Ascending aorta (tissue), 2 donors: ENCODE measurements at regions not wholly inside any gene's neighbourhood (a gene's known extent, or its start where the extent isn't known, plus 50 kb on each side); places are given as distances from the start of the nearest gene placed in this dataset.

ENCODE experiments used
- DNase-seq, 2 donors: peaks; one replicate each; pipeline ENCODE4 v3.0.0-alpha.2; 2019; ENCODE audit warnings: low spot score in 2 of 2
- H3K27ac ChIP-seq, 2 donors: fragments of 200-600 bp; sonication (generic); one replicate each; pipeline ENCODE4 v1.5.1; 2016 to 2017; ENCODE audit warnings: mild to moderate bottlenecking in 1 of 2
- H3K27me3 ChIP-seq: fragments of 200-600 bp; sonication (generic); one replicate; pipeline ENCODE4 v1.5.1; 2017
- H3K36me3 ChIP-seq, 2 donors: fragments of 200-600 bp; sonication (generic); one replicate each; pipeline ENCODE4 v1.5.1; 2016
- H3K4me1 ChIP-seq, 2 donors: fragments of 200-600 bp; sonication (generic); one replicate each; pipeline ENCODE4 v1.5.1; 2016 to 2017; ENCODE audit warnings: mild to moderate bottlenecking in 1 of 2
- H3K4me3 ChIP-seq, 2 donors: fragments of 200-600 bp; sonication (generic); one replicate each; pipeline ENCODE4 v1.5.1; 2016 to 2017; ENCODE audit warnings: mild to moderate bottlenecking in 1 of 2
- H3K9me3 ChIP-seq, 2 donors: fragments of 200-600 bp; sonication (generic); one replicate each; pipeline ENCODE4 v1.5.1; 2016
- intact Hi-C: fragments of 100-400 bp; cut with DNase I; formaldehyde crosslinking; loops from one replicate; pipeline ENCODE4 v1.15.1; 2023
- TF ChIP-seq, protein P1 (sequence below), 3 experiments: fragments of 200-600 bp in 2 of 3; fragments of 450-650 bp in 1 of 3; sonication (generic) in 2 of 3; IDR thresholded peaks; one replicate each; pipeline ENCODE4 v1.5.1; 2016 to 2019; ENCODE audit warnings: antibody characterized with exemption in 3 of 3, mild to moderate bottlenecking in 1 of 3, moderate library complexity in 1 of 3

GRCh38 chr18:40832362-40832761, 1122.7 kb upstream of the PIK3C3 start:
- Histone ChIP-seq H3K27ac (no peak overlapping the region), H3K4me3 (no peak overlapping the region), H3K36me3 (no peaks in the 10 kb centered on the region), H3K9me3 (no peaks in the 10 kb centered on the region), H3K27me3 (no peaks in the 10 kb centered on the region), H3K4me1 (no peaks in the 10 kb centered on the region)
- no peak for DNase-seq
- TF ChIP-seq, protein P1, sequence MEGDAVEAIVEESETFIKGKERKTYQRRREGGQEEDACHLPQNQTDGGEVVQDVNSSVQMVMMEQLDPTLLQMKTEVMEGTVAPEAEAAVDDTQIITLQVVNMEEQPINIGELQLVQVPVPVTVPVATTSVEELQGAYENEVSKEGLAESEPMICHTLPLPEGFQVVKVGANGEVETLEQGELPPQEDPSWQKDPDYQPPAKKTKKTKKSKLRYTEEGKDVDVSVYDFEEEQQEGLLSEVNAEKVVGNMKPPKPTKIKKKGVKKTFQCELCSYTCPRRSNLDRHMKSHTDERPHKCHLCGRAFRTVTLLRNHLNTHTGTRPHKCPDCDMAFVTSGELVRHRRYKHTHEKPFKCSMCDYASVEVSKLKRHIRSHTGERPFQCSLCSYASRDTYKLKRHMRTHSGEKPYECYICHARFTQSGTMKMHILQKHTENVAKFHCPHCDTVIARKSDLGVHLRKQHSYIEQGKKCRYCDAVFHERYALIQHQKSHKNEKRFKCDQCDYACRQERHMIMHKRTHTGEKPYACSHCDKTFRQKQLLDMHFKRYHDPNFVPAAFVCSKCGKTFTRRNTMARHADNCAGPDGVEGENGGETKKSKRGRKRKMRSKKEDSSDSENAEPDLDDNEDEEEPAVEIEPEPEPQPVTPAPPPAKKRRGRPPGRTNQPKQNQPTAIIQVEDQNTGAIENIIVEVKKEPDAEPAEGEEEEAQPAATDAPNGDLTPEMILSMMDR (IDR thresholded peaks at IDR 0.05) = no peak
- intact Hi-C loops = no loop called here

GRCh38 chr18:40824291-40824690, 1130.7 kb upstream of the PIK3C3 start:
- Histone ChIP-seq H3K27me3 (no peaks in the 10 kb centered on the region), H3K27ac (no peak overlapping the region), H3K4me3 (no peak overlapping the region), H3K4me1 (no peaks in the 10 kb centered on the region), H3K9me3 (no peaks in the 10 kb centered on the region), H3K36me3 (no peaks in the 10 kb centered on the region)
- intact Hi-C loops = no loop called here
- TF ChIP-seq, protein P1 (IDR thresholded peaks at IDR 0.05) = no peak
- no peak for DNase-seq

- Histone ChIP-seq H3K4me1 (no peaks in the 10 kb centered on the region), H3K9me3 (no peaks in the 10 kb centered on the region), H3K27me3 (no peaks in the 10 kb centered on the region), H3K36me3 (no peaks in the 10 kb centered on the region), H3K27ac (no peak overlapping the region), H3K4me3 (no peak overlapping the region)
- TF ChIP-seq, protein P1 (IDR thresholded peaks at IDR 0.05) = no peak
- intact Hi-C loops = no loop called here
- DNase-seq = no peak
Observed at GRCh38 chr18:40821596-40822243, 1133.3 kb upstream of the PIK3C3 start.

- Histone ChIP-seq H3K4me3 (no peak overlapping the region), H3K4me1 (no peaks in the 10 kb centered on the region), H3K27me3 (no peaks in the 10 kb centered on the region), H3K9me3 (no peaks in the 10 kb centered on the region), H3K27ac (no peak overlapping the region), H3K36me3 (no peaks in the 10 kb centered on the region)
- intact Hi-C loops = no loop called here
- TF ChIP-seq, protein P1 (IDR thresholded peaks at IDR 0.05) = no peak
- DNase-seq = no peak
Observed at GRCh38 chr18:40812981-40813515, 1142.0 kb upstream of the PIK3C3 start.

DNA sequence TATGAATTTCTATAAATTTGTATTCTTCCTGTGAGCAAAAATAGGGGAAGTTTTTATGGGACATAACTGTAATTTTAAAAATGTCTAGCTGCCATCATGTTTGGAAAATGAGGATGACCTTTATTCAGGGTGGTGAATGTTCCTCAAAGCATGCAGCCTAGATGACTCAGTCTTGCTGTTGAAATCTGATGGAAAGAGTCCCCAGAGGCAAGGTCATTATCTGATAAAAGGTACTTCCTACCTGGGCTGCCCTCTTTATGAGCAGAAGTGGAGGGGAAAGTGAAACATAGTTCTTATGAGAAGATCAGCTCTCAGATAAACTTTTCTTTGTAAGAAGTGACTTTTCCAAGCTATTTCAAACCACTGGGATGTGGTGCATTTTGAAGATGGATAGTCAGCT, 1144.7 kb upstream of the PIK3C3 start:
- intact Hi-C loops = no loop called here
- no peak for DNase-seq
- H3K4me1 ChIP-seq = no peaks in the 10 kb centered on the region
- no peaks in the 10 kb centered on the region for H3K9me3 ChIP-seq
- no peak overlapping the region for H3K27ac ChIP-seq
- no peak overlapping the region for H3K4me3 ChIP-seq
- TF ChIP-seq, protein P1 (IDR thresholded peaks at IDR 0.05) = no peak
- no peaks in the 10 kb centered on the region for H3K36me3 ChIP-seq
- H3K27me3 ChIP-seq = no peaks in the 10 kb centered on the region
